ENCODE measurements at regions not wholly inside any gene's neighbourhood (a gene's known extent, or its start where the extent isn't known, plus 50 kb on each side); places are given as distances from the start of the nearest gene placed in this dataset.

DNA sequence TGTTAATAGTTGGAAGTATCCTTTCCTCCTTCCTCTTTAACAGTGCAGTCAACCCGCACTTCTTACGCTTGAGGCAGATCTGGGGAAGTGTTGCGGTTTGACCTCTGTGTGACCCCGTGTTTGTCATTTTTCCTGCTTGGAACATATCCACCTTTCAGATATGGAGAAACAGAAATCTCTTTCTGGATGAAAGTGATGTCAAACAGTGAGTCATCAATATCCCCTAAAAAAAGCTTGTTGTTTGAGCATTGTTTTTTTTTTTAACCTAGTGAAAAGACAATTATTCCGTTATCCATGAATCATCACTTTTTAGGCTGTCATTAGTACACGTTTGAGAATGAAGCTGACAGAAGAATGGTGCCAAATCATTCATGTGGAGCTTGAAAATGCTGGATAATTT lies 293.7 kb downstream of the ARPP21 start (continued):
- TF ChIP-seq, protein P1, sequence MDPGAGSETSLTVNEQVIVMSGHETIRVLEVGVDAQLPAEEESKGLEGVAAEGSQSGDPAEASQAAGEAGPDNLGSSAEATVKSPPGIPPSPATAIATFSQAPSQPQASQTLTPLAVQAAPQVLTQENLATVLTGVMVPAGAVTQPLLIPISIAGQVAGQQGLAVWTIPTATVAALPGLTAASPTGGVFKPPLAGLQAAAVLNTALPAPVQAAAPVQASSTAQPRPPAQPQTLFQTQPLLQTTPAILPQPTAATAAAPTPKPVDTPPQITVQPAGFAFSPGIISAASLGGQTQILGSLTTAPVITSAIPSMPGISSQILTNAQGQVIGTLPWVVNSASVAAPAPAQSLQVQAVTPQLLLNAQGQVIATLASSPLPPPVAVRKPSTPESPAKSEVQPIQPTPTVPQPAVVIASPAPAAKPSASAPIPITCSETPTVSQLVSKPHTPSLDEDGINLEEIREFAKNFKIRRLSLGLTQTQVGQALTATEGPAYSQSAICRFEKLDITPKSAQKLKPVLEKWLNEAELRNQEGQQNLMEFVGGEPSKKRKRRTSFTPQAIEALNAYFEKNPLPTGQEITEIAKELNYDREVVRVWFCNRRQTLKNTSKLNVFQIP (CRISPR knock-in tag; IDR thresholded peaks at IDR 0.05; ENCODE audit: borderline replicate concordance, low read depth) = no peak
- no peak for TF ChIP-seq ZC3H10 (CRISPR knock-in tag; IDR thresholded peaks at IDR 0.05)

DNA sequence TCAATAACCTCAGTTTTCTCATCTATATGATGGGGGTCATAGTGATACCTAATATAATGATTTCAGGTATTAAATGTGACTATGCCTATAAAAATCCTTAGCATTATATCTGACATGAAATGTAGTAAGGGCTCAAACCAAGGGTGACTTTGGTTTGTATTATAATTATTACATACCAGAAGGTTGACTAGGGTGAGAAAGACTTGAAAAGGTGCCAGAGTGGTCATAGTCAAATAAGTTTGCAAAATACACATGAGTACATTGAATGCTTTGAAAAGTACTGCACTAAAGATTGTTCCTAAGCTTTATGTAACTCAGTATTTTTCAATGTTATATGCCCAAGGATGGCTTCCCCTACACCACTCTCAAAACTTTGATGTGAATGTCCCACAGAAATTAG lies 297.2 kb downstream of the ARPP21 start:
- ATAC-seq = no peak; the same call in 2 of the 3 replicates
- TF ChIP-seq ZFP3 (CRISPR knock-in tag; IDR thresholded peaks at IDR 0.05) (no peak), ESRRG (CRISPR knock-in tag; IDR thresholded peaks at IDR 0.05) (no peak), ISL1 (CRISPR knock-in tag; IDR thresholded peaks at IDR 0.05) (no peak), ZFP30 (CRISPR knock-in tag; IDR thresholded peaks at IDR 0.05) (no peak), BACH2 (CRISPR knock-in tag; IDR thresholded peaks at IDR 0.05; ENCODE audit: borderline replicate concordance) (no peak), TOX (CRISPR knock-in tag; IDR thresholded peaks at IDR 0.05; ENCODE audit: borderline replicate concordance) (no peak), SNAI2 (CRISPR knock-in tag; IDR thresholded peaks at IDR 0.05) (no peak), RARB (CRISPR knock-in tag; IDR thresholded peaks at IDR 0.05) (no peak), ZNF70 (CRISPR knock-in tag; IDR thresholded peaks at IDR 0.05) (no peak), PPARA (CRISPR knock-in tag; IDR thresholded peaks at IDR 0.05; ENCODE audit: borderline replicate concordance) (no peak), OSR1 (CRISPR knock-in tag; IDR thresholded peaks at IDR 0.05) (no peak), ZC3H10 (CRISPR knock-in tag; IDR thresholded peaks at IDR 0.05) (no peak)
- TF ChIP-seq, protein P2, sequence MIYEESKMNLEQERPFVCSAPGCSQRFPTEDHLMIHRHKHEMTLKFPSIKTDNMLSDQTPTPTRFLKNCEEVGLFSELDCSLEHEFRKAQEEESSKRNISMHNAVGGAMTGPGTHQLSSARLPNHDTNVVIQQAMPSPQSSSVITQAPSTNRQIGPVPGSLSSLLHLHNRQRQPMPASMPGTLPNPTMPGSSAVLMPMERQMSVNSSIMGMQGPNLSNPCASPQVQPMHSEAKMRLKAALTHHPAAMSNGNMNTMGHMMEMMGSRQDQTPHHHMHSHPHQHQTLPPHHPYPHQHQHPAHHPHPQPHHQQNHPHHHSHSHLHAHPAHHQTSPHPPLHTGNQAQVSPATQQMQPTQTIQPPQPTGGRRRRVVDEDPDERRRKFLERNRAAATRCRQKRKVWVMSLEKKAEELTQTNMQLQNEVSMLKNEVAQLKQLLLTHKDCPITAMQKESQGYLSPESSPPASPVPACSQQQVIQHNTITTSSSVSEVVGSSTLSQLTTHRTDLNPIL (CRISPR knock-in tag; IDR thresholded peaks at IDR 0.05; ENCODE audit: low read depth) = no peak
- TF ChIP-seq, protein P3, sequence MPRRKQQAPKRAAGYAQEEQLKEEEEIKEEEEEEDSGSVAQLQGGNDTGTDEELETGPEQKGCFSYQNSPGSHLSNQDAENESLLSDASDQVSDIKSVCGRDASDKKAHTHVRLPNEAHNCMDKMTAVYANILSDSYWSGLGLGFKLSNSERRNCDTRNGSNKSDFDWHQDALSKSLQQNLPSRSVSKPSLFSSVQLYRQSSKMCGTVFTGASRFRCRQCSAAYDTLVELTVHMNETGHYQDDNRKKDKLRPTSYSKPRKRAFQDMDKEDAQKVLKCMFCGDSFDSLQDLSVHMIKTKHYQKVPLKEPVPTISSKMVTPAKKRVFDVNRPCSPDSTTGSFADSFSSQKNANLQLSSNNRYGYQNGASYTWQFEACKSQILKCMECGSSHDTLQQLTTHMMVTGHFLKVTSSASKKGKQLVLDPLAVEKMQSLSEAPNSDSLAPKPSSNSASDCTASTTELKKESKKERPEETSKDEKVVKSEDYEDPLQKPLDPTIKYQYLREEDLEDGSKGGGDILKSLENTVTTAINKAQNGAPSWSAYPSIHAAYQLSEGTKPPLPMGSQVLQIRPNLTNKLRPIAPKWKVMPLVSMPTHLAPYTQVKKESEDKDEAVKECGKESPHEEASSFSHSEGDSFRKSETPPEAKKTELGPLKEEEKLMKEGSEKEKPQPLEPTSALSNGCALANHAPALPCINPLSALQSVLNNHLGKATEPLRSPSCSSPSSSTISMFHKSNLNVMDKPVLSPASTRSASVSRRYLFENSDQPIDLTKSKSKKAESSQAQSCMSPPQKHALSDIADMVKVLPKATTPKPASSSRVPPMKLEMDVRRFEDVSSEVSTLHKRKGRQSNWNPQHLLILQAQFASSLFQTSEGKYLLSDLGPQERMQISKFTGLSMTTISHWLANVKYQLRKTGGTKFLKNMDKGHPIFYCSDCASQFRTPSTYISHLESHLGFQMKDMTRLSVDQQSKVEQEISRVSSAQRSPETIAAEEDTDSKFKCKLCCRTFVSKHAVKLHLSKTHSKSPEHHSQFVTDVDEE (CRISPR knock-in tag; IDR thresholded peaks at IDR 0.05) = no peak

DNA sequence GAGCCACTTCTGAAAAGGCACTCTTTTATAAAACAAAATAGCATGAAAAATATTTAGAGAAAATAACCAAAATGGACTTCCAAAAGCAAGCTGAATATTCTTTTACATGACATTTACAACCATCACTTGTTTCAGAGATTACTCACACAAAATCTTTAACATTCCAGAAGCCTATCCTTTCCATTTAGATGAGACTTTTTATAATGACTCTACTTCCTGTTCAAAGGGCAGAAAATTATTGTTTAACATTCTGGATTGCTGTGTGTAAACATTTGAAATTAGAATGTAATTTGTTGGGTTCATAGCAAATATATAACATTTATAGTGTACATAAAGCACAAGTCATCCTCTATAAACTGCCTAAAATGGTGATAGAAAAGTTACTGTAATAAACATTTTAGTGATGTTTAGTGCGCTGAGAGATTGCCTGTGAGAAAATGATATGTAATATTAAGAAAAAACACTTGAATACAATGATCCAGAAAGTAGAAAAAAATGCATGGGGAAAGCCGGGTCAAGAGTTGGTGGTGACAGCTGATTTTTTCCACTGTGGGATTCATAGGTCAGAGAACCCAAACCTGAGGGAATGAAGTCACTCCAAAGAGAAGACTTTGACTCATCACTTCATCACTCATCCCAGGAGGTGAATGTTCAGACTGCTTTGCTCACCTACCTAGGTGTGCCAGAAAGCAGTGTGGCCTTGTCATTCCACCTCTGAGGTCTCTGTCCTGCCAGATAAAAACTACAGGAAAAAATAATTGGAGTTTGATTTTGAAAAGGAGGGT lies 305.8 kb downstream of the ARPP21 start:
- TF ChIP-seq TOX (CRISPR knock-in tag; IDR thresholded peaks at IDR 0.05; ENCODE audit: borderline replicate concordance) (no peak), TCF4 (CRISPR knock-in tag; IDR thresholded peaks at IDR 0.05; ENCODE audit: borderline replicate concordance) (no peak), ZFP3 (CRISPR knock-in tag; IDR thresholded peaks at IDR 0.05) (no peak), CSDC2 (CRISPR knock-in tag; IDR thresholded peaks at IDR 0.05) (no peak), ARNTL (CRISPR knock-in tag; IDR thresholded peaks at IDR 0.05; ENCODE audit: borderline replicate concordance, low read depth) (no peak), ZC3H10 (CRISPR knock-in tag; IDR thresholded peaks at IDR 0.05) (no peak), ZNF70 (CRISPR knock-in tag; IDR thresholded peaks at IDR 0.05) (no peak), SNAI2 (CRISPR knock-in tag; IDR thresholded peaks at IDR 0.05) (no peak), BACH2 (CRISPR knock-in tag; IDR thresholded peaks at IDR 0.05; ENCODE audit: borderline replicate concordance) (no peak), PPARA (CRISPR knock-in tag; IDR thresholded peaks at IDR 0.05; ENCODE audit: borderline replicate concordance) (no peak), ESRRG (CRISPR knock-in tag; IDR thresholded peaks at IDR 0.05) (no peak), ISL1 (CRISPR knock-in tag; IDR thresholded peaks at IDR 0.05) (no peak), OSR1 (CRISPR knock-in tag; IDR thresholded peaks at IDR 0.05) (no peak), GLIS3 (CRISPR knock-in tag; IDR thresholded peaks at IDR 0.05) (no peak), ZFP30 (CRISPR knock-in tag; IDR thresholded peaks at IDR 0.05) (no peak)
- TF ChIP-seq, protein P1 (CRISPR knock-in tag; IDR thresholded peaks at IDR 0.05; ENCODE audit: borderline replicate concordance, low read depth) = no peak
- TF ChIP-seq, protein P2 (CRISPR knock-in tag; IDR thresholded peaks at IDR 0.05; ENCODE audit: low read depth) = no peak
- TF ChIP-seq, protein P4, sequence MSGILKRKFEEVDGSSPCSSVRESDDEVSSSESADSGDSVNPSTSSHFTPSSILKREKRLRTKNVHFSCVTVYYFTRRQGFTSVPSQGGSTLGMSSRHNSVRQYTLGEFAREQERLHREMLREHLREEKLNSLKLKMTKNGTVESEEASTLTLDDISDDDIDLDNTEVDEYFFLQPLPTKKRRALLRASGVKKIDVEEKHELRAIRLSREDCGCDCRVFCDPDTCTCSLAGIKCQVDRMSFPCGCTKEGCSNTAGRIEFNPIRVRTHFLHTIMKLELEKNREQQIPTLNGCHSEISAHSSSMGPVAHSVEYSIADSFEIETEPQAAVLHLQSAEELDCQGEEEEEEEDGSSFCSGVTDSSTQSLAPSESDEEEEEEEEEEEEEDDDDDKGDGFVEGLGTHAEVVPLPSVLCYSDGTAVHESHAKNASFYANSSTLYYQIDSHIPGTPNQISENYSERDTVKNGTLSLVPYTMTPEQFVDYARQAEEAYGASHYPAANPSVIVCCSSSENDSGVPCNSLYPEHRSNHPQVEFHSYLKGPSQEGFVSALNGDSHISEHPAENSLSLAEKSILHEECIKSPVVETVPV (CRISPR knock-in tag; IDR thresholded peaks at IDR 0.05) = no peak
- ATAC-seq = peak; percentile 40; the same call in 2 of the 3 replicates
